ENCODE measurements at regions not wholly inside any gene's neighbourhood (a gene's known extent, or its start where the extent isn't known, plus 50 kb on each side); places are given as distances from the start of the nearest gene placed in this dataset.

DNA sequence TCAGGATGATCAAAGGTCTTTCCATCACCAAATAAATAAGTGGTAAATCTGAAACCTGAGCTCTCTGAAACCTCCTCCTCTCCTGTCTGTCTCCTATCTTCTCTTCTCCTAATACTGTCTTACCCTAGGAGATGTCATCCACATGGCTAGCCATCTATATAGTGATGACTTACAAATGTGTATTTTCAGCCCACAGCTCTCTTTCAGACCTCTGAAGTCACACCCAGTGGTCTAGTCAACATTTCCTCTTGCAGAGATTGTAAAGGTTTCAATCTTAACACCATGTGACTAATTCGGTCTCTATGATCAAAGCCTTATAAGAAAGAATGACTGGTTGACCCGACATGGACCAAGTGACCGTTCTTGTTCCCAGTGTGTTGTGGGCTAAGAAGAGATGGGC is 63.1 kb upstream of the DPT start:
- TF ChIP-seq POLR2A (IDR thresholded peaks at IDR 0.05; ENCODE audit: low read depth, low read length) (no peak), POLR2AphosphoS5 (IDR thresholded peaks at IDR 0.05; ENCODE audit: low read depth, low read length) (no peak), TAF1 (IDR thresholded peaks at IDR 0.05; ENCODE audit: borderline replicate concordance, low read depth, low read length) (no peak)
